Activated T-cell treated with anti-CD3 and anti-CD28 coated beads, Interleukin-2, amount 50 U/mL, for 48 hours (primary cell): ENCODE measurements at regions not wholly inside any gene's neighbourhood (a gene's known extent, or its start where the extent isn't known, plus 50 kb on each side); places are given as distances from the start of the nearest gene placed in this dataset.
"Not testable (repeated sequence)": the region's sequence is repeated elsewhere in the genome, so short reads cannot be mapped to it uniquely, and the experiment has no call there.

Experiments used
- DNase-seq, 2 experiments: peaks; one replicate each; pipeline ENCODE4 v3.0.0-alpha.2; 2020

DNA sequence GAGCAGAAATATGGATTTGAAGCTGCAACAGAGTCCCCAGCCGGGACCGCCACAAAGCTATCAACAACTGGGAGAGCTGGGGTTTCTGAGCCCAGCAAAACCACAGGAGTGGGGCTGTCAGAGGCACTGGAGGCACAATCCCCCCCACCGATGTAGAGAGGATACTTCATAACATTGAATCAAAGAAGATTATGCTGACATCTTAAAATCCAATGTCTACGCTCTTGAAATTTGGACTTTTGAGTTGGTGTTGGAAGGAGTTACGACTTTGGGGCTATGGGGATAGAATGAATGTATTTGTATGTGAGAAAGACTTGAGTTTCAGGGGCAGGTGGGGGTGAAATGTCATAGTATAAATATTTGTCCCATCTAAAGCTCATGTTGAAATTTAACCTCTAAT, 1121.6 kb upstream of the CDH8 start:
- no peak for DNase-seq

DNA sequence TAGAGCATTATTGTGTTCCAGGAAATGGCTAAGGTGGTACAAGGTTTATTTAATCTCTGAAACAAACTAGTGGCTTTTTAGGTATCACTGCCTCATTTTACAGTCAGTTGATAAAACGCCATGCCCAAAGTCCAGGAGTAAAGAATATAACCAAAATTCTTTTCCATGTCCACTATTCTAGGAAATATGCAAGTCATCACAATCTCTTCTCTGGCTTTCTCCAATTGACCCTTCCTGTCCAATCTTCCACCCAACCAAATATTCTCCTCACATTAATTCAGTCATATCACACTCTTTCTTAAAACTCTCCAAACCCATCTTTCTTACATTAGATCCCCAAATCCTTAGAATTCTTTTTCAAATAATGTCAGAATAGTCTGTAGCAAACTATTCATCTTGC, 1110.0 kb upstream of the CDH8 start:
- DNase-seq, result no peak

GRCh38 chr16:63145411-63145810, 1109.2 kb upstream of the CDH8 start:
- DNase-seq, result no peak

- no peak for DNase-seq
These were observed 1098.8 kb upstream of the CDH8 start for GRCh38 chr16:63135069-63135468.

- DNase-seq, result no peak
These were observed 1095.3 kb upstream of the CDH8 start for GRCh38 chr16:63131503-63131902.

DNA sequence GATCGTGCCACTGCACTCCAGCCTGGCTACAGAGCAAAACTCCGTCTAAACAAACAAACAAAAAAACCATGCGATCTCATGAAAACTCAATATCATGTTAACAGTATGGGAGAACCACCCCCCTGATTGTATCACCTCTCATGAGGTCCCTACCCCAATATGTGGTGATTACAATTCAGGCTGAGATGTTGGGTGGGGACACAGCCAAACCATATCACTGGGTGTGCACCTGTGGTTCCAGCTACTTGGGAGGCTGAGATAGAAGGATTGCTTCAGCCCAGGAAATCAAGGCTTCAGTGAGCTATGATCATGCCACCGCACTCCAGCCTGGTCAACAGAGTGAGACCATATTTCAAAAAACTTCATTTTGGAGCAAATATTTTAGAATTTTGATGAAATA, 1094.7 kb upstream of the CDH8 start:
- DNase-seq, result no peak

- no peak for DNase-seq
These were observed 1093.3 kb upstream of the CDH8 start for GRCh38 chr16:63129411-63130125.

DNA sequence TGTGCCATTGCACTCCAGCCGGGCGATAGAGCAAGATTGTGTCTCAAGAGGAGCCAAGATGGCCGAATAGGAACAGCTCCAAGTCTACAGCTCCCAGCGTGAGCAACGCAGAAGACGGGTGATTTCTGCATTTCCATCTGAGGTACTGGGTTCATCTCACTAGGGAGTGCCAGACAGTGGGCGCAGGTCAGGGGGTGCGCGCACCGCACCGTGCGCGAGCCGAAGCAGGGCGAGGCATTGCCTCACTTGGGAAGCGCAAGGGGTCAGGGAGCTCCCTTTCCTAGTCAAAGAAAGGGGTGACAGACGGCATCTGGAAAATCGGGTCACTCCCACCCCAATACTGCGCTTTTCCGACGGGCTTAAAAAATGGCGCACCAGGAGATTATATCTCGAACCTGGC, 1083.7 kb upstream of the CDH8 start:
- not testable (repeated sequence) for DNase-seq

DNA sequence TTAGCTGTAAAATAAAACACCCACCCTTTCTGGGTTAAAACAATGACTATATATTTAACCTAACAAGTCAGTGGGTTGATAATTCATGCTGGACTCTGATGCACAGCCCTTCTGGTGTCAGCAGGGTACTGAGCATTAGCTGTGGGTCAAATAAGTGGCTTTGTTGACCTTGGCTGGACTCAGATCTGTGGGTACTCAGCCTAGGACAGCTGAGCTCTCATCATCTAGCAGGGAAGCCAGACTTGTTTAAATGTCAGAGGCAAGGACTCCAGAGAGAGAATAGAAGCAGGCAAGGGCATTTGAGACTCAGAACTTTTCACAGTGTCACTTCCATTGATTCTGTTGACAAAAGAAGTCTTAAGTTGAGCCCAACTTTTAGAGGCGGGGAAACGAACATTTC, 1063.8 kb upstream of the CDH8 start:
- DNase-seq, result no peak

- DNase-seq, result no peak
These were observed 1060.6 kb upstream of the CDH8 start for GRCh38 chr16:63096857-63097256.

GRCh38 chr16:63092736-63093135, 1056.5 kb upstream of the CDH8 start:
- no peak for DNase-seq

GRCh38 chr16:63082101-63082500, 1045.9 kb upstream of the CDH8 start:
- no peak for DNase-seq

DNA sequence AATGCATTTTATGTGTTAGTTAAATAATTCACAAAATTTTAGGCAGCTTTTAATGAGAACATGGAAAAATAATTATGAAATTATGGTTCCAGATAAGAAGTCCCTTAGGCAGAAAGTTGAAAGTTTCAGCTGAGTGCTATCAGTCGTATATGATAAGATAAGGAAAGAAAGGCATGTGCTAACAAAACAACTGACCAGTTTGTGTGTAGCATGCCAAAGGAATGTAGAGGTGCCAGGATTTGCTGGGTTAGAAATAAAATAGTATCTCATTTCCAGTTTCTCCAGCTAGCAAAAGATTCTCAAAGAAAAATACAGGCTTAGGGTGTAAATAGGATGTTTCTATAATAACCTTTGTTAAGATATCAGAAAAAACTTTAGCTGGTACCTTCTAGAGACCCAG, 1044.5 kb upstream of the CDH8 start:
- DNase-seq, result no peak

DNA sequence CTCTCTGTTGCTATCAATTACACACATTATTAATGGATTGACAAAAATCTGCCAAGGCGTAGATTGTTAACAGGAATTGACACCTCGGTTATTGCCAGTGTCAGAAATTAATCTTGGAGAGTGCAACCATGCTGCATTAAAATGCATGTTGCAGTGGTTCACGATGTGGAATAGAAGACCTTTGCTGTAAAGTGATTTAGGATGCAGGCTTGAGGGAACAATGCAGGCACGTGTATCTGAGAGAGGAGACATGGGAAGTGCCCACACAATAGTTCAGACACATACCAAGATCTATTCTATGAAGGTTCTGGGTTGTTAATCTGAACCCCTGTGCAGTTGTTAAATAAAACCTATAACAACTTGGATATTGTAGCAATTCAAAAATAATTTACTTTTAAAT, 1032.8 kb upstream of the CDH8 start:
- no peak for DNase-seq

DNA sequence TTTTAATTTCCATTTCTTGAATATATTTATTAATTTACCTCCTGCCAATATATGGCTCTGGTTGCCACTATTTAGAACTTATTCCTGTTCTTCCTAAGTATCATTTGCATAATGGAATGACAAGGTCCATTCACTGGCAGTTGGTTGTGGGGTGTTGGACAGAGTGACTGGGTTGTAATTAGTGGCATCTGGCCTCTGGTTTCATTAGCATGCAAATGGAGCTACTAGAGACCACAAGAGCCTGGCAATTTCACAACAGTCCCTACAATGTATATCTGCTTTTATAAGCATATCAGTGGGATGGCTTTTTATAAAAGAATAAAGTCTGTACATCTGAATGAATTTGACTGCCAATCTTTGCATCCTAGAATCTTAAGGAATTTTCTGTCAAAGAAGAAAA, 1030.9 kb upstream of the CDH8 start:
- DNase-seq, result no peak

DNA sequence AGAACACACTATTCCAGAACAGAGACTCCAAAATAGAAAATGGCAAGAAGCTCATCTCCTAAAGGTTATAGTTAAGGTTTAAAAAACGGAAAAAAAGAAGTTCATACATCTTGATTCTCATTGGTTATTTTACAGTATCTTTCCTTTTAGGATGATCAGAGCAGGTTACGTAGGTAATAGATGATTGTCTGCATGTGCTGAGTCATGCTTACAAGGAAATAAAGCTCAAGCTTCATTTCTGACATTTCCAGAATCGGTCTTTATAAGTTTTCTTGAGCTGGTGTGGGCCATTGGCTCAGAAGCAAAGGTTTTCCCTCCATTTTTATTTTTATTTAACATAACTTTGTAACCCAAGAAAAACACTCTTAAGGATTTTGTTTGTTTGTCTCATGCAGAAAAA, 1030.3 kb upstream of the CDH8 start:
- DNase-seq, result no peak

DNA sequence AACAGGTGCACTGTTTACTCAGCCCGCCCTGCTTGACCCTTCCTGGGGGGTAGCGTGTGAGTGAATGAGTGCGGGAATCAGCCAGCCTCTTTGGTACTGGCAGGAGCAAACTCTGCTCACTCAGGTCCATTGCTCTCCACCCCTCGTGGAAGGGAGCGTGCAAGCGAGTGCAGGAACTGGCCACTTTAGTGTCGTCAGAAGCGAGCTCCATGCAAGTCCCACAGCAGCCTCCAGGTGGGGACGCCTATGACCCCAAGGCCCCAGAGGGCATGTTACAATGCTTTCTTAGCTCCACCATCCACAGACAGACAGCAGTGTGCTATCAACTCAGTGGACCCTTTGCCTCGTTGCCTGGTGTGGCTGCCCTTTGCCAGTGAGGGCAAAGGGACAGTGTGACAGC, 1025.1 kb upstream of the CDH8 start:
- no peak for DNase-seq

GRCh38 chr16:63059676-63060075, 1023.4 kb upstream of the CDH8 start:
- DNase-seq, result no peak

DNA sequence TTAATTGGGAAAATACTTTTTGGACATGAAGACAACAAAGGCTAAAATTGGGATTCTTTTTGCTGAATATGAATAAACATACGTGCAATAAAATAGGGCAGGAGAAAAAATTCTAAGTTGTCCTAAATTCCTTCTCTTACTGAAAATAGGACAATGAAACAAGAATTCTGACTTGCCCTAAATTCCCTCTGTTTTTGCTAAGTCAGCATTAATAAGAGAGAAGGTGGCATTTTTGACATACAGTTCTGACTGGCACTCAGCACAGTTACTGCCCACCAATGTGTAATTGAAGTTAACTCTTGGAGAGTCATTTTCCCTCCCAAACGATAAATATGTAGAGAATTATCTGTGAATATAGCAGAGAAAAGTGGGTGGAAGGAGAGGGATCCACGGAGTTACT, 1021.1 kb upstream of the CDH8 start:
- DNase-seq, result no peak

GRCh38 chr16:63050391-63050790, 1014.2 kb upstream of the CDH8 start:
- no peak for DNase-seq

GRCh38 chr16:63038397-63039106, 1002.3 kb upstream of the CDH8 start:
- no peak for DNase-seq

DNA sequence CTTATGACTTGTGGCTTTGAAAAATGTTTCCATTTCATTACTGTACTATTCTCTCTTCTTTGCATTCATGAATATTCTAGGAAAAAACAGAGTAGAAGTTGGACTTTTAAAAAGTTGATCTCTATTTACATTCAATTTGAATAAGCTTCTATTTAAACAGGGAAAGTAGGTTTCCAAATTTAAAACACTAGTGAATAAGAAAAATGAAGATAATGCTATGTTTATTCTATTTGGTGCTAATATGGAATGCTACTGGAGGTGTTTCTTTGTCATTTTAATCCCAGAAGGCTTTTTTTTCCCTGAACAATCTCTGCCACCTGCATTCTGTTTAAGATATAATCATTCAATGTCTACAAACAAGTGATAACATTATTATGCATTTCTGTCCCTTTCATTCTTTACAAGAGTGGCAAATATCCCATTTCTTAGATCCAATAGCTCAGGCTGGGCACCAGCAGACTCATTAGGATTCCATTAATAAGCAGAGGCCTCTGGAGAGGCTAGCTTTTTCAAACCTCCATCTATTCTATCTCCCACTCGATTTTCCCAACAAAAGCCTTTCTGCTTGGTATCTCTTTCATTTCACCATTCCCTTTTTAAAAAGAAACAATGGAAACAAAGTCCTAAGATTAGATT, 1001.6 kb upstream of the CDH8 start:
- DNase-seq, result no peak

DNA sequence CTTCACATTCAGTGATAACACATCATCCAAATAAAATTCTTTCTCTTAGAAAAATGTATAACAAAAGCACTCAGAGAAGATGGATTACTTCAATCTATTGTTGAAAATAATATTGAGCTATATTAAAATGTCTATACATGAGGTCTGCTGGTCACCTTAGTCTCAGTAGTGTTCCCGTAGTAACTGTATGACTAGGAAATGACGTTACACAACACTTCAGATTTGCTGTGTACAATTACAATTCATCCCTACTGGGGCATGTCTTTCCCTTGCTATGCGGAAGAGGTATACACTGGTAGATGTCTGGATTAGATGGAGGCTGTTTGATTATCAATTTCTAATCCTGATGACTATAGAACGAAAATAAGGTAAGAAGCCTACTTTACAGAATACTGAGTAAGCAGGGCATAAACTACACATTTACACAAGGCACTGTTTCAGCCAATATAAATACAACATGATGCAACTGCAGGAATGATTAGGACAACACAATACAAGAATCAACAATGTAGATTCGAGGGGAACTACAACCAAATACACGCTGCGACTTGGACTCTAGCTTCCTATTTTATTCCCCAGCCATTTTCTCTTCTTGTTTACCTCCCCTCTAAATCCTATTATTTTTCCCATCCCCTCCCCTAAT, 982.5 kb upstream of the CDH8 start:
- DNase-seq, result no peak

- DNase-seq, result no peak
These were observed 972.5 kb upstream of the CDH8 start for GRCh38 chr16:63008688-63009087.
